ENCODE measurements at regions not wholly inside any gene's neighbourhood (a gene's known extent, or its start where the extent isn't known, plus 50 kb on each side); places are given as distances from the start of the nearest gene placed in this dataset.

DNA sequence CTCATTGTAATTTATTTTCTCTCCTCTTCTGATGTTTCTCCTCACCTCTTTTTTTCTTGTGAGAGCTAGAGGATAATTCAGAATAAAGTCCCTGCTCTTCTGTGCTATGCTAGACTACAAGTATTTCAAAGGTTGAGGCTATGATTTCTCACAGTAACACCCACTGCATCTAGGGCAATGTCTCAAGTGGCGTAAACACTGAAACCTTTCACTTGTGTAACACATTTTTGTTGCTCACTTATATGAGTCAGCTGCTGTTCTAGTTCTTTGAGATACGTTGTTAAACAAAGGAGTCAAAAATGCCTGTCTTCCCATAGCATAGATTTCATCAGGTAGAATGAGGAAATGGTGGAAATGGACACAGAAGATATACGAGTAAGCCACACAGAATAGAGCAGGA lies 305.1 kb upstream of the PITRM1 start:
- H3K27me3 Mint-ChIP-seq (ENCODE audit: unreplicated experiment) = no peaks in the 10 kb centered on the region
- H3K4me3 Mint-ChIP-seq (ENCODE audit: unreplicated experiment) = no peak overlapping the region
- H3K27ac Mint-ChIP-seq (ENCODE audit: unreplicated experiment) = no peak overlapping the region
- no peak for DNase-seq (ENCODE audit: low spot score)
- peaks cover 31% of the 10 kb centered on the region for H3K4me1 Mint-ChIP-seq (ENCODE audit: unreplicated experiment)
- TF ChIP-seq, protein P1, sequence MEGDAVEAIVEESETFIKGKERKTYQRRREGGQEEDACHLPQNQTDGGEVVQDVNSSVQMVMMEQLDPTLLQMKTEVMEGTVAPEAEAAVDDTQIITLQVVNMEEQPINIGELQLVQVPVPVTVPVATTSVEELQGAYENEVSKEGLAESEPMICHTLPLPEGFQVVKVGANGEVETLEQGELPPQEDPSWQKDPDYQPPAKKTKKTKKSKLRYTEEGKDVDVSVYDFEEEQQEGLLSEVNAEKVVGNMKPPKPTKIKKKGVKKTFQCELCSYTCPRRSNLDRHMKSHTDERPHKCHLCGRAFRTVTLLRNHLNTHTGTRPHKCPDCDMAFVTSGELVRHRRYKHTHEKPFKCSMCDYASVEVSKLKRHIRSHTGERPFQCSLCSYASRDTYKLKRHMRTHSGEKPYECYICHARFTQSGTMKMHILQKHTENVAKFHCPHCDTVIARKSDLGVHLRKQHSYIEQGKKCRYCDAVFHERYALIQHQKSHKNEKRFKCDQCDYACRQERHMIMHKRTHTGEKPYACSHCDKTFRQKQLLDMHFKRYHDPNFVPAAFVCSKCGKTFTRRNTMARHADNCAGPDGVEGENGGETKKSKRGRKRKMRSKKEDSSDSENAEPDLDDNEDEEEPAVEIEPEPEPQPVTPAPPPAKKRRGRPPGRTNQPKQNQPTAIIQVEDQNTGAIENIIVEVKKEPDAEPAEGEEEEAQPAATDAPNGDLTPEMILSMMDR (IDR thresholded peaks at IDR 0.05; ENCODE audit: unreplicated experiment) = no peak
- H3K9me3 Mint-ChIP-seq (ENCODE audit: unreplicated experiment) = peaks cover 3% of the 10 kb centered on the region
- H3K36me3 Mint-ChIP-seq (ENCODE audit: low read depth, unreplicated experiment) = peaks cover 3% of the 10 kb centered on the region

DNA sequence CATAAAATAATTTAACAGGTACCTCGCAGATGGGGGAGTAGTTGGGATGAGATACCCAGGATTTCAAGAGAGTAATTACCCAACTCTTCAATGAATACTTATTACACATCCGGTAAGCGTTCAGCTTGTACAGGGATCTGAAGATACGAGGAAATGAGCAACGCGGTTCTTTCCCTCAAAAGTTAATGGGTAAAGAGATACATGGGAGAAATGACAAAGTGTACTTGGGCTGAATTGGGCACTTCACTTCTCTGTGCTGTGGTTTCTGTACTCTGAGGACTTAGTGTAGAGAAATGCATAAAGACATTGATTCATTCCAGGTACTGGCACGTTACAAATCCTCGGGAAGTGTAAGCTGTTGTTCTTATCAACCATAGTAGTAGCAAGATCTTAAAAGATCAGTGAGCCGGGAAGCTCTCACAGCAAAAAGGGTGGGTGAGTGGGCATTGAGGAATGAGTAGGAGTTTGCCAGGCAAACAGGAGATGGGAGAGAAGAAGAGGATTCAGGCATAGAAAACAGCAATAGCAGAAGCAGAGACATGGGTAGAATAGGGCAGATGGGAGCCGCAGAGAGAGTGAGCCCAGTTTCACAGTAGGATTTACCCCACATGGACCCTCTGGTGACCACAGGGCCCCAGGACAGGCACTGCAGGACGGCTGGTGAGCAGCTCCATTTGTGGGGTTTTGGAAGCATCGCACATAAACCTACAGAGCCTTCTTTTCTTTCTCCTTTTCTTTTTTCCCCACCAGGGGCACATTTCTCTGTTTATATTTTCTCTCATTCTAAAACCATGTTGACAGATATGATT lies 304.3 kb upstream of the PITRM1 start:
- Mint-ChIP-seq H3K27me3 (ENCODE audit: unreplicated experiment) (no peaks in the 10 kb centered on the region), H3K4me3 (ENCODE audit: unreplicated experiment) (no peak overlapping the region), H3K4me1 (ENCODE audit: unreplicated experiment) (peaks cover 35% of the 10 kb centered on the region), H3K36me3 (ENCODE audit: low read depth, unreplicated experiment) (peaks cover 3% of the 10 kb centered on the region), H3K27ac (ENCODE audit: unreplicated experiment) (no peak overlapping the region), H3K9me3 (ENCODE audit: unreplicated experiment) (peaks cover 3% of the 10 kb centered on the region)
- no peak for DNase-seq (ENCODE audit: low spot score)
- TF ChIP-seq, protein P1 (IDR thresholded peaks at IDR 0.05; ENCODE audit: unreplicated experiment) = no peak

DNA sequence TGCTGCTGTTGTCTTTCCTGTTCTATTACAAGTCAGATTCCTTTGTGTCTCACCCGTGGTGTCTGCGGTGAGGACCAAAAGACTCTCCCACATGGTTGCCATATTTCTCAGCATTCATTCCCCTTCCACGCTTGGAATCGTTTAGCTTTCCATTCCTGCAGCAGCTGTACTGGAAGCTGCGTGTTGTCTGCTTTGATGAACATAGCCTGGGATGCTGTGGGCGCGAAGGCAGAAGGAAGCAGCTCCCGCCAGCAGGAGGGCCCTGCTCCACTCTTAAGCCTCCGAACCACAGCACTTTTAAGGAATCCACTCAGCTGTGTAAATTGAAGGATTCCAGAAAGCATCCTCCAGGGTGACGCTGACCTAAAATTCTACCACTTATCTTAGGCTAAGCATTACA lies 303.6 kb upstream of the PITRM1 start:
- H3K27me3 Mint-ChIP-seq (ENCODE audit: unreplicated experiment) = no peaks in the 10 kb centered on the region
- no peak overlapping the region for H3K27ac Mint-ChIP-seq (ENCODE audit: unreplicated experiment)
- H3K36me3 Mint-ChIP-seq (ENCODE audit: low read depth, unreplicated experiment) = peaks cover 3% of the 10 kb centered on the region
- H3K4me3 Mint-ChIP-seq (ENCODE audit: unreplicated experiment) = no peak overlapping the region
- peaks cover 38% of the 10 kb centered on the region for H3K4me1 Mint-ChIP-seq (ENCODE audit: unreplicated experiment)
- no peak for DNase-seq (ENCODE audit: low spot score)
- peaks cover 3% of the 10 kb centered on the region for H3K9me3 Mint-ChIP-seq (ENCODE audit: unreplicated experiment)
- TF ChIP-seq, protein P1 (IDR thresholded peaks at IDR 0.05; ENCODE audit: unreplicated experiment) = no peak

DNA sequence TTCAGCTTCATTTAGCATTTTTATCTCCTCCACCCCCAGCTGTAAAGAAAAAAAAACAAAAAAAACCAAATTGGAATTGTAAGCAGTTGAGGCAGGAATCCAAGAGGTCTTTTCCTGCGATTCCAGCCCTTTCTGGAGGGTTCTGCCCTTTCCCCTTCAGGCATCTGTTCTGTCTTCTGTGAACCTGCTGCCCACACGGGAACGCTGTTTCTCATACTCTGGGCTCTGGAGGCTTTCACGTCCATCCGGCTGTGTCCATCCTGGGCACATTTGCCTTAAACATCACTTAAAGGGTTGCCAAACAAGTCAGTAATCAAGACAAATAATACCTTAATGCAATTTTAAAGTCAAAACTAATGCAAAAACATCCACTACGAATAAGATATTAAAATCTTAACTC lies 302.8 kb upstream of the PITRM1 start:
- Mint-ChIP-seq H3K4me3 (ENCODE audit: unreplicated experiment) (no peak overlapping the region), H3K27me3 (ENCODE audit: unreplicated experiment) (peaks cover 3% of the 10 kb centered on the region), H3K27ac (ENCODE audit: unreplicated experiment) (no peak overlapping the region), H3K36me3 (ENCODE audit: low read depth, unreplicated experiment) (peaks cover 3% of the 10 kb centered on the region), H3K4me1 (ENCODE audit: unreplicated experiment) (peaks cover 38% of the 10 kb centered on the region), H3K9me3 (ENCODE audit: unreplicated experiment) (peaks cover 3% of the 10 kb centered on the region)
- no peak for DNase-seq (ENCODE audit: low spot score)
- TF ChIP-seq, protein P1 (IDR thresholded peaks at IDR 0.05; ENCODE audit: unreplicated experiment) = no peak

DNA sequence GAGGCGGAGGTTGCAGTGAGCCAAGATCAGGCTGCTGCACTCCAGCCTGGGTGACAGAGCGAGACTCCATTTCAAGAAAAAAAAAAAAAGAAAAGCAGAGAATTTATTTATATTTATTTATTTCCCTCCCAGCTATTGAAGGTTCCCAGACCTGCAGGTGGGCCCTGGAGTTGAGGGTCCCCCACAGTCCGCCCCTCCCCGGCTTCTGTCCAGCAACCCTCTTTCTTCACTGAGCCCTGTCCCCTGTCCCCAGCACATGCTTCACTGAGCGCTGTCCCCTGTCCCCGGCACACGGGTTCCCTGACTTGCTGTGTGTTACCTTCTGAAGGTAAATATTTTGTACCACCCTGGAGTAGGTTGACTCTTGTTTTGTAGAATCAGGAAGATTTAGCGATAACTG lies 301.7 kb upstream of the PITRM1 start:
- no peak for DNase-seq (ENCODE audit: low spot score)
- no peak overlapping the region for H3K4me3 Mint-ChIP-seq (ENCODE audit: unreplicated experiment)
- H3K36me3 Mint-ChIP-seq (ENCODE audit: low read depth, unreplicated experiment) = peaks cover 3% of the 10 kb centered on the region
- H3K27ac Mint-ChIP-seq (ENCODE audit: unreplicated experiment) = no peak overlapping the region
- TF ChIP-seq, protein P1 (IDR thresholded peaks at IDR 0.05; ENCODE audit: unreplicated experiment) = no peak
- peaks cover 6% of the 10 kb centered on the region for H3K27me3 Mint-ChIP-seq (ENCODE audit: unreplicated experiment)
- H3K4me1 Mint-ChIP-seq (ENCODE audit: unreplicated experiment) = peaks cover 41% of the 10 kb centered on the region
- H3K9me3 Mint-ChIP-seq (ENCODE audit: unreplicated experiment) = no peaks in the 10 kb centered on the region

Data from endothelial cell (in vitro differentiated cells).